Tibial nerve (tissue), 4 donors: ENCODE measurements at regions not wholly inside any gene's neighbourhood (a gene's known extent, or its start where the extent isn't known, plus 50 kb on each side); places are given as distances from the start of the nearest gene placed in this dataset.

Experiments used
- DNase-seq, 2 donors: peaks; one replicate each; pipeline ENCODE4 v3.0.0-alpha.2; 2019; ENCODE audit warnings: low spot score in 2 of 2
- H3K27ac ChIP-seq, 4 donors: fragments of 200-600 bp; sonication (generic) in 3 of 4; one replicate each; pipeline ENCODE4 v1.5.1; 2017 to 2019; ENCODE audit warnings: mild to moderate bottlenecking in 1 of 4
- H3K27me3 ChIP-seq, 2 donors: fragments of 200-600 bp; sonication (generic) in 1 of 2; one replicate each; pipeline versions ENCODE4 v1.5.1 to v1.6.0; 2017 to 2019
- H3K36me3 ChIP-seq, 3 donors: fragments of 200-600 bp; sonication (generic); one replicate each; pipeline ENCODE4 v1.5.1; 2018 to 2019
- H3K4me1 ChIP-seq, 4 donors: fragments of 200-600 bp; sonication (generic) in 3 of 4; one replicate each; pipeline ENCODE4 v1.5.1; 2017 to 2019
- H3K4me3 ChIP-seq, 4 donors: fragments of 200-600 bp; sonication (generic) in 3 of 4; one replicate each; pipeline ENCODE4 v1.5.1; 2017 to 2019; ENCODE audit warnings: mild to moderate bottlenecking in 1 of 4, moderate library complexity in 1 of 4
- H3K9me3 ChIP-seq, 4 donors: fragments of 200-600 bp; sonication (generic) in 3 of 4; one replicate each; pipeline ENCODE4 v1.5.1; 2017 to 2019
- CTCF ChIP-seq, 5 experiments: fragments of 200-600 bp in 3 of 5; fragments of 450-650 bp in 2 of 5; sonication (generic) in 3 of 5; IDR thresholded peaks; one replicate each; pipeline ENCODE4 v1.5.1; 2016 to 2019; ENCODE audit warnings: antibody characterized with exemption in 5 of 5, mild to moderate bottlenecking in 3 of 5, moderate library complexity in 2 of 5
- EP300 ChIP-seq, 2 donors: sonication (generic); formaldehyde crosslinking; IDR thresholded peaks; one replicate each; pipeline ENCODE4 v1.6.1; 2017; ENCODE audit warnings: antibody characterized with exemption in 2 of 2, mild to moderate bottlenecking in 1 of 2
- POLR2A ChIP-seq, 2 donors: fragments of 450-650 bp; IDR thresholded peaks; one replicate each; pipeline ENCODE4 v1.6.1; 2017; ENCODE audit warnings: antibody characterized with exemption in 2 of 2, mild to moderate bottlenecking in 2 of 2, moderate library complexity in 2 of 2
- WGBS, 2 donors: methylation state at CpG; one replicate each; pipeline ENCODE4 v1.1.5; 2018; 5-methylcytosine and 5-hydroxymethylcytosine counted together

DNA sequence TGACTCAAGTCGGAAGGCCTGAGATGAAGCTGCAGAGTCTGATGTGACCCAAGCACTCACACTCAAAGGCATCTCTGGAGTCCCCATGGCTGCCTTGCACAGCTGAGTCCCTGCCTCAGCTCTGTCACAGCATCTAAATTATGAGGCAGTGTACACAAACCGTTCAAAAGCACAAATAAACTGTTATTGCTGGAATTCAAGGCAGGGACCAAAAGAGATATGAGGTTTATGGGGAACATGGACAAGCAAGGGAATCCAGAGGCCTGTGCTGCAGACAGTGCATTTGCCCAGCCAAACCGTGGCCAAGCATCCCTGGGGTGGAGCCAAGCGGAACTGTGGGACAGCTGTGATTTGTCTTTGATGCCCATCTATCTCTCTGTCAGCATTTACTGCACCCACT lies 91.3 kb downstream of the RPS29 start:
- Histone ChIP-seq H3K36me3 (no peaks in the 10 kb centered on the region), H3K9me3 (no peaks in the 10 kb centered on the region), H3K4me3 (no peak overlapping the region), H3K27me3 (no peaks in the 10 kb centered on the region), H3K27ac (no peak overlapping the region), H3K4me1 (no peaks in the 10 kb centered on the region)
- no peak for DNase-seq
- 59 to 68% methylated on average over 4 of the region's 4 CpGs for WGBS, 2 donors
- TF ChIP-seq CTCF (IDR thresholded peaks at IDR 0.05) (no peak), EP300 (IDR thresholded peaks at IDR 0.05) (no peak), POLR2A (IDR thresholded peaks at IDR 0.05) (no peak)

DNA sequence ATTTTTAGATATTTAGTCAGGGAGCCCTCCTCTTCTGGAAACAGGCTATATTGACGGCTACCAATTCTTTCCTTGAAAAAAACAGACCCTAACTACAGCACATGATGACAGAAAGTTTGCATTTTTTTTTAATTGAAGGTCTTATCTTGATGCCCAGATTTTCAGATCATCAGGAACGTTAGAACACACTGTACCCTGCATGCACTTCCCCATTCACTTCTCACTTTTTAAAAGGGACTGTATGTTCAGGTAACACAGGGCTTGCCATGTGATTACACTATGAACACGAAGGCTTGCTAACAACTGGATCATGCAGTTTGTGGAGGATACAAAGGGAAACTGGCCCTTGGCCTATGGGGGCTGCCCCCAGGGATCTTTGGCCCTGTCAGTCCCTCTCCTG lies 92.6 kb downstream of the RPS29 start:
- DNase-seq, result no peak
- peaks cover 0 to under 1% (median 0%) of the 10 kb centered on the region in 4 donors for H3K9me3 ChIP-seq
- 46 to 50% methylated on average over 3 of the region's 3 CpGs for WGBS, 2 donors
- H3K27me3 ChIP-seq, result no peaks in the 10 kb centered on the region
- H3K4me3 ChIP-seq, result no peak overlapping the region
- no peak overlapping the region for H3K27ac ChIP-seq
- no peaks in the 10 kb centered on the region for H3K36me3 ChIP-seq
- H3K4me1 ChIP-seq, result no peaks in the 10 kb centered on the region
- TF ChIP-seq EP300 (IDR thresholded peaks at IDR 0.05), result no peak
- no peak for TF ChIP-seq CTCF (IDR thresholded peaks at IDR 0.05)
- no peak for TF ChIP-seq POLR2A (IDR thresholded peaks at IDR 0.05)

- Histone ChIP-seq H3K27ac (no peak overlapping the region), H3K27me3 (no peaks in the 10 kb centered on the region), H3K4me3 (no peak overlapping the region), H3K36me3 (no peaks in the 10 kb centered on the region), H3K4me1 (no peaks in the 10 kb centered on the region), H3K9me3 (peaks cover 0 to 6% (median 0%) of the 10 kb centered on the region in 4 donors)
- TF ChIP-seq POLR2A (IDR thresholded peaks at IDR 0.05) (no peak), EP300 (IDR thresholded peaks at IDR 0.05) (no peak), CTCF (IDR thresholded peaks at IDR 0.05) (no peak)
- DNase-seq, result no peak
- 33 to 40% methylated on average over 3 of the region's 3 CpGs for WGBS, 2 donors
Observed at GRCh38 chr14:49492151-49492550, 94.0 kb downstream of the RPS29 start.

DNA sequence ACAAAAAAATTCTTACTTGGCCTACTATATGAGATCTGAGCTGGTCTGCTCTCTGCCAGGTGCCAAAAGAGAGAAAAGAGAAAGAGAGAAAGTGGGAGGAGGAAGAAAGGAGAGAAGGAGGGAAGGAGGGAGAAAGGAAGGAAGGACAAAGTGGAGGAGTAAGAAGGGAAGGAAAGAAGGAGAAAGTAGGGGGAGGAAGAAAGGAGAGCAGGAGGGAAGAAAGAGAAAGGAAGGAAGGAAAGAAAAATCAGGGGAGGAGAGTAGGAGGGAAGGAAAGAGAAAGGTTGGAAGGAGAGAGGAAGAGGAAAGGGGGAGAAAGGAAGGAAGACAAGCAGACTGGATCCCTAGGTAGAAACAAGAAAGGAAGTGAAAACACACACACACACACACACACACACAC lies 96.8 kb downstream of the RPS29 start:
- TF ChIP-seq CTCF (IDR thresholded peaks at IDR 0.05), result no peak
- Histone ChIP-seq H3K27ac (no peak overlapping the region), H3K27me3 (no peaks in the 10 kb centered on the region), H3K4me3 (no peak overlapping the region), H3K9me3 (peaks cover 0 to 6% (median 0%) of the 10 kb centered on the region in 4 donors), H3K36me3 (no peaks in the 10 kb centered on the region), H3K4me1 (no peaks in the 10 kb centered on the region)
- no peak for DNase-seq

DNA sequence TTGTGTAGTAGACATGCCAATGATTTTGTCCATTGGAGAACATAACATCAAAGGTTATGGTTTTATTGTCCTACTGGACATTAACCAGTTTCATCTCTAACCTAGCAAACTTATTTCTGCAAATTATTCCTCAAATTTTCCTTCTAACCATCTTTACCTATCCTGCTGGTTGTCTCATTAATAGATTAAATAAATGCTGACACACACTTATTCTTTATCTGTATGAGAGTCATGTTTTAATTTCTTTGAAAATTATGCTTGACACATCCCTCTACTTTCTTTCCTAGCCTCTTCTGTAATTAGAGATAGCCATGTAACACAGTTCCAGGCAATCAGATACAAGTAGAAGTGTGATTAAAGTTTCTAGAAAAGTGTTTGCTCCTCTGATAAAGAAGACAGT lies 98.9 kb downstream of the RPS29 start:
- no peak for TF ChIP-seq EP300 (IDR thresholded peaks at IDR 0.05)
- TF ChIP-seq CTCF (IDR thresholded peaks at IDR 0.05), result no peak
- TF ChIP-seq POLR2A (IDR thresholded peaks at IDR 0.05), result no peak
- DNase-seq, result no peak
- H3K27me3 ChIP-seq, result no peaks in the 10 kb centered on the region

More for the DNA sequence above, 98.9 kb downstream of the RPS29 start:
- H3K27ac ChIP-seq, result no peak overlapping the region
- H3K36me3 ChIP-seq, result no peaks in the 10 kb centered on the region
- peaks cover 0 to 6% (median 0%) of the 10 kb centered on the region in 4 donors for H3K9me3 ChIP-seq
- no peaks in the 10 kb centered on the region for H3K4me1 ChIP-seq
- H3K4me3 ChIP-seq, result no peak overlapping the region
